ENCODE measurements at regions not wholly inside any gene's neighbourhood (a gene's known extent, or its start where the extent isn't known, plus 50 kb on each side); places are given as distances from the start of the nearest gene placed in this dataset.

- TF ChIP-seq, protein P1, sequence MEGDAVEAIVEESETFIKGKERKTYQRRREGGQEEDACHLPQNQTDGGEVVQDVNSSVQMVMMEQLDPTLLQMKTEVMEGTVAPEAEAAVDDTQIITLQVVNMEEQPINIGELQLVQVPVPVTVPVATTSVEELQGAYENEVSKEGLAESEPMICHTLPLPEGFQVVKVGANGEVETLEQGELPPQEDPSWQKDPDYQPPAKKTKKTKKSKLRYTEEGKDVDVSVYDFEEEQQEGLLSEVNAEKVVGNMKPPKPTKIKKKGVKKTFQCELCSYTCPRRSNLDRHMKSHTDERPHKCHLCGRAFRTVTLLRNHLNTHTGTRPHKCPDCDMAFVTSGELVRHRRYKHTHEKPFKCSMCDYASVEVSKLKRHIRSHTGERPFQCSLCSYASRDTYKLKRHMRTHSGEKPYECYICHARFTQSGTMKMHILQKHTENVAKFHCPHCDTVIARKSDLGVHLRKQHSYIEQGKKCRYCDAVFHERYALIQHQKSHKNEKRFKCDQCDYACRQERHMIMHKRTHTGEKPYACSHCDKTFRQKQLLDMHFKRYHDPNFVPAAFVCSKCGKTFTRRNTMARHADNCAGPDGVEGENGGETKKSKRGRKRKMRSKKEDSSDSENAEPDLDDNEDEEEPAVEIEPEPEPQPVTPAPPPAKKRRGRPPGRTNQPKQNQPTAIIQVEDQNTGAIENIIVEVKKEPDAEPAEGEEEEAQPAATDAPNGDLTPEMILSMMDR (IDR thresholded peaks at IDR 0.05; ENCODE audit: insufficient read depth, low read depth, low read length) = no peak
- no peak for TF ChIP-seq EZH2 (IDR thresholded peaks at IDR 0.05; ENCODE audit: insufficient read depth, low read length)
Measured at GRCh38 chr2:194363295-194363694, 1293.7 kb upstream of the SLC39A10 start.
